HCT116 (cell line): ENCODE measurements at regions not wholly inside any gene's neighbourhood (a gene's known extent, or its start where the extent isn't known, plus 50 kb on each side); places are given as distances from the start of the nearest gene placed in this dataset.

Source experiments
- ATAC-seq: fragments of 200-7000 bp; cut with Tn5 transposase; 2 replicates; pipeline ENCODE4 v1.9.1; 2020; ENCODE audit warnings: mild to moderate bottlenecking, moderate library complexity
- BruUV-seq: library from RNA; stranded (reverse); fragments of 400-500 nt; replicated peaks from 2 replicates; lab custom pipeline; 2021; lab: Mats Ljungman, UMichigan
- CTCF ChIA-PET: fragments of 300-600 bp; sonication (Branson Sonifier 250); formaldehyde crosslinking; loops from one replicate; lab custom pipeline; 2021; ENCODE audit warnings: antibody characterized with exemption; lab: Charles Lee
- POLR2A ChIA-PET: fragments of 300-600, 350-600 bp; sonication (Branson Sonifier 250); formaldehyde crosslinking; loops from one replicate; lab custom pipeline; 2021; ENCODE audit warnings: antibody characterized with exemption; lab: Charles Lee
- RAD21 ChIA-PET, 2 experiments: fragments of 300-600 bp; sonication (Branson Sonifier 250); formaldehyde crosslinking; loops; one replicate each; lab custom pipeline; 2023; ENCODE audit warnings: low total read pairs in 2 of 2; ENCODE audit not compliant: uncharacterized antibody in 2 of 2, unreplicated experiment in 2 of 2, low non-redundant PET in 1 of 2; lab: Charles Lee
- DNase-seq: peaks from one replicate; pipeline ENCODE4 v3.0.0-alpha.2; 2010; ENCODE audit warnings: low read depth, low spot score
- H2AFZ ChIP-seq: fragments of 200-600 bp; shearing (Covaris generic), sonication (generic); 2 replicates; pipeline ENCODE4 v1.6.1; 2017; ENCODE audit warnings: low read depth, mixed run types, mixed read lengths, antibody characterized with exemption, low read length; ENCODE audit not compliant: poor library complexity, severe bottlenecking
- H3K27ac ChIP-seq: 2 replicates; pipeline ENCODE4 v1.5.1; 2012; ENCODE audit warnings: low read depth, low read length
- H3K27me3 ChIP-seq: fragments of 200-600 bp; sonication (generic); 2 replicates; pipeline ENCODE4 v1.6.1; 2016; ENCODE audit warnings: mixed run types, low read length, mixed read lengths; ENCODE audit not compliant: insufficient read depth
- H3K36me3 ChIP-seq, 2 experiments: fragments of 200-500 bp in 1 of 2; fragments of 200-600 bp in 1 of 2; sonication (Bioruptor generic) in 1 of 2; sonication (generic) in 1 of 2; 2 replicates each; pipeline versions ENCODE4 v1.5.1 to v1.6.1; 2014 to 2016; ENCODE audit warnings: low read length in 2 of 2, inconsistent platforms in 1 of 2, mixed read lengths in 1 of 2, mixed run types in 1 of 2; ENCODE audit not compliant: insufficient read depth in 2 of 2, control insufficient read depth in 1 of 2
- H3K4me1 ChIP-seq, 2 experiments: fragments of 200-600 bp in 1 of 2; sonication (generic) in 1 of 2; 2 replicates each; pipeline versions ENCODE4 v1.5.1 to v1.6.1; 2012 to 2017; ENCODE audit warnings: low read length in 2 of 2, inconsistent platforms in 1 of 2, mild to moderate bottlenecking in 1 of 2, mixed read lengths in 1 of 2, mixed run types in 1 of 2, moderate library complexity in 1 of 2; ENCODE audit not compliant: insufficient read depth in 2 of 2, control insufficient read depth in 1 of 2
- H3K4me2 ChIP-seq: fragments of 200-600 bp; sonication (generic); 2 replicates; pipeline ENCODE4 v1.6.1; 2017; ENCODE audit warnings: mixed run types, low read length, mixed read lengths
- H3K4me3 ChIP-seq, 2 experiments: fragments of 200-600 bp in 1 of 2; sonication (generic) in 1 of 2; replicated peaks in 1 of 2; 2 replicates each; pipeline ENCODE4 v1.5.1; 2011 to 2016; ENCODE audit warnings: low read length in 2 of 2, control low read depth in 1 of 2, low read depth in 1 of 2, mild to moderate bottlenecking in 1 of 2, mixed read lengths in 1 of 2, mixed run types in 1 of 2
- H3K79me2 ChIP-seq: fragments of 200-600 bp; sonication (generic); 2 replicates; pipeline ENCODE4 v1.6.1; 2017; ENCODE audit warnings: mild to moderate bottlenecking, mixed run types, low read length, moderate library complexity, mixed read lengths; ENCODE audit not compliant: insufficient read depth
- H3K9ac ChIP-seq: fragments of 200-600 bp; sonication (generic); 2 replicates; pipeline ENCODE4 v1.6.1; 2016; ENCODE audit warnings: low read length, mixed read lengths
- H3K9me2 ChIP-seq: fragments of 200-600 bp; sonication (generic), shearing (Covaris generic); 2 replicates; pipeline ENCODE4 v1.6.1; 2017; ENCODE audit warnings: mixed run types, mild to moderate bottlenecking, moderate library complexity; ENCODE audit not compliant: insufficient read depth
- H3K9me3 ChIP-seq, 2 experiments: fragments of 200-500 bp in 1 of 2; fragments of 200-600 bp in 1 of 2; sonication (Bioruptor generic) in 1 of 2; sonication (generic) in 1 of 2; 2 replicates each; pipeline ENCODE4 v1.6.1; 2014 to 2017; ENCODE audit warnings: low read length in 2 of 2, mixed read lengths in 2 of 2, inconsistent platforms in 1 of 2, low read depth in 1 of 2, mild to moderate bottlenecking in 1 of 2, mixed run types in 1 of 2, moderate library complexity in 1 of 2; ENCODE audit not compliant: control insufficient read depth in 1 of 2, insufficient read depth in 1 of 2
- H4K20me1 ChIP-seq: fragments of 200-600 bp; sonication (generic), shearing (Covaris generic); 2 replicates; pipeline ENCODE4 v1.6.1; 2017; ENCODE audit warnings: mixed run types, mild to moderate bottlenecking, moderate library complexity; ENCODE audit not compliant: insufficient read depth
- CBX3 ChIP-seq: IDR thresholded peaks from 2 replicates; pipeline ENCODE4 v1.6.1; 2012; ENCODE audit warnings: low read depth
- EGR1 ChIP-seq: IDR thresholded peaks from 2 replicates; pipeline ENCODE4 v1.6.1; 2012; ENCODE audit warnings: low read depth
- ELF1 ChIP-seq: IDR thresholded peaks from 2 replicates; pipeline ENCODE4 v1.6.1; 2012; ENCODE audit warnings: low read depth, borderline replicate concordance
- EZH2 ChIP-seq: fragments of 200-600 bp; sonication (generic); IDR thresholded peaks from 2 replicates; pipeline ENCODE4 v1.6.1; 2017; ENCODE audit warnings: antibody characterized with exemption, mixed run types
- EZH2phosphoT487 ChIP-seq: fragments of 200-600 bp; IDR thresholded peaks from 2 replicates; pipeline ENCODE4 v1.6.1; 2018; ENCODE audit warnings: antibody characterized with exemption, borderline replicate concordance
- FOSL1 ChIP-seq: IDR thresholded peaks from 2 replicates; pipeline ENCODE4 v1.6.1; 2012; ENCODE audit warnings: low read depth
- JUND ChIP-seq: IDR thresholded peaks from 2 replicates; pipeline ENCODE4 v1.6.1; 2012
- POLR2AphosphoS5 ChIP-seq: IDR thresholded peaks from 2 replicates; pipeline ENCODE4 v1.6.1; 2011; ENCODE audit warnings: mild to moderate bottlenecking, low read depth, low read length, moderate library complexity
- RAD21 ChIP-seq: IDR thresholded peaks from 2 replicates; pipeline ENCODE4 v1.6.1; 2012; ENCODE audit warnings: low read depth, mild to moderate bottlenecking
- SIN3A ChIP-seq: IDR thresholded peaks from 2 replicates; pipeline ENCODE4 v1.6.1; 2012; ENCODE audit warnings: low read depth
- SP1 ChIP-seq: IDR thresholded peaks from 2 replicates; pipeline ENCODE4 v1.6.1; 2012; ENCODE audit warnings: low read depth
- TCF7L2 ChIP-seq: IDR thresholded peaks from 2 replicates; pipeline ENCODE4 v1.7.0; 2011; ENCODE audit warnings: borderline replicate concordance, inconsistent platforms; ENCODE audit not compliant: insufficient read depth, insufficient read length; ENCODE audit errors: extremely low read depth
- ZNF274 ChIP-seq: fragments of 200-500 bp; sonication (Bioruptor generic); IDR thresholded peaks from 2 replicates; pipeline ENCODE4 v1.6.1; 2014; ENCODE audit warnings: mild to moderate bottlenecking, low read depth, low read length, inconsistent platforms
- intact Hi-C: fragments of 100-400 bp; cut with micrococcal nuclease; formaldehyde crosslinking; loops from 2 replicates; pipeline ENCODE4 v1.10.0; 2022
- TF ChIP-seq, protein P1 (sequence below): IDR thresholded peaks from 2 replicates; pipeline ENCODE4 v1.6.1; 2012; ENCODE audit warnings: low read depth
- TF ChIP-seq, protein P2 (sequence below): IDR thresholded peaks from 2 replicates; pipeline ENCODE4 v1.6.1; 2012
- TF ChIP-seq, protein P3 (sequence below): IDR thresholded peaks from 2 replicates; pipeline ENCODE4 v1.6.1; 2012
- TF ChIP-seq, protein P4 (sequence below), 3 experiments: fragments of 200-600 bp in 1 of 3; sonication (generic) in 1 of 3; IDR thresholded peaks in 2 of 3; conservative IDR thresholded peaks in 1 of 3; 2 replicates each; pipeline ENCODE4 v1.5.1; 2012 to 2017; ENCODE audit warnings: low read depth in 2 of 3, low read length in 2 of 3, antibody characterized with exemption in 1 of 3, borderline replicate concordance in 1 of 3, control low read depth in 1 of 3, mild to moderate bottlenecking in 1 of 3, mixed read lengths in 1 of 3, mixed run types in 1 of 3, moderate library complexity in 1 of 3; ENCODE audit not compliant: insufficient read depth in 1 of 3
- TF ChIP-seq, protein P5 (sequence below): IDR thresholded peaks from 2 replicates; pipeline ENCODE4 v1.6.1; 2011; ENCODE audit warnings: mild to moderate bottlenecking, low read length, moderate library complexity; ENCODE audit not compliant: insufficient replicate concordance; ENCODE audit errors: extremely low read depth

DNA sequence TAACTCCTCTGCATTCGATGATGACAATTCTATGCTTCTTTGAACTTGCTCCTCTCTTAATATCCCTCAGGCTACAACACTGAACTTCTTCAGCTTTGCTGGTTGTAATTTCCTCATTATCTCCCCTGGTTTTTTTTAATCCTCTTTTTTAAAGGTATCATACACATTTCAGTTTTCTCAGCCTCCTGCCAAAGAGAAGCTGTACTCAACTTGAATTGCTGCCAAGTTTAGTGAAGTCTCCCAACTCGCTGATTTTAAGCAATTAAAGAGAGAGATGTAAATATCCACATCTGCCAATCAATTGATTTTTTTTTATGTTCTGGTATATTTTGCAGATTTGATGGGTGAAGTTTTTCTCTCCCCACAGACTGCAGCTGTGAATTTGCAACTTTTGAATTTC is 817.8 kb downstream of the GALC start:
- no peak for DNase-seq
- CTCF ChIA-PET = no interaction called here
- Histone ChIP-seq H3K4me2 (no peak overlapping the region), H3K27ac (no peak overlapping the region), H2AFZ (no peak overlapping the region), H3K9me2 (no peaks in the 10 kb centered on the region), H3K4me1 (no peaks in the 10 kb centered on the region), H3K4me3 (no peak overlapping the region), H3K27me3 (no peaks in the 10 kb centered on the region), H3K9ac (no peak overlapping the region), H3K79me2 (no peaks in the 10 kb centered on the region), H3K9me3 (peaks cover 0 to 10% of the 10 kb centered on the region in 2 experiments; a peak in 2 of 4 replicates), H4K20me1 (no peaks in the 10 kb centered on the region), H3K36me3 (no peaks in the 10 kb centered on the region)
- ATAC-seq = no peak
- no TSS peak for BruUV-seq
- intact Hi-C loops = no loop called here
- RAD21 ChIA-PET = no interaction called here
- POLR2A ChIA-PET = no interaction called here
- TF ChIP-seq, protein P1, sequence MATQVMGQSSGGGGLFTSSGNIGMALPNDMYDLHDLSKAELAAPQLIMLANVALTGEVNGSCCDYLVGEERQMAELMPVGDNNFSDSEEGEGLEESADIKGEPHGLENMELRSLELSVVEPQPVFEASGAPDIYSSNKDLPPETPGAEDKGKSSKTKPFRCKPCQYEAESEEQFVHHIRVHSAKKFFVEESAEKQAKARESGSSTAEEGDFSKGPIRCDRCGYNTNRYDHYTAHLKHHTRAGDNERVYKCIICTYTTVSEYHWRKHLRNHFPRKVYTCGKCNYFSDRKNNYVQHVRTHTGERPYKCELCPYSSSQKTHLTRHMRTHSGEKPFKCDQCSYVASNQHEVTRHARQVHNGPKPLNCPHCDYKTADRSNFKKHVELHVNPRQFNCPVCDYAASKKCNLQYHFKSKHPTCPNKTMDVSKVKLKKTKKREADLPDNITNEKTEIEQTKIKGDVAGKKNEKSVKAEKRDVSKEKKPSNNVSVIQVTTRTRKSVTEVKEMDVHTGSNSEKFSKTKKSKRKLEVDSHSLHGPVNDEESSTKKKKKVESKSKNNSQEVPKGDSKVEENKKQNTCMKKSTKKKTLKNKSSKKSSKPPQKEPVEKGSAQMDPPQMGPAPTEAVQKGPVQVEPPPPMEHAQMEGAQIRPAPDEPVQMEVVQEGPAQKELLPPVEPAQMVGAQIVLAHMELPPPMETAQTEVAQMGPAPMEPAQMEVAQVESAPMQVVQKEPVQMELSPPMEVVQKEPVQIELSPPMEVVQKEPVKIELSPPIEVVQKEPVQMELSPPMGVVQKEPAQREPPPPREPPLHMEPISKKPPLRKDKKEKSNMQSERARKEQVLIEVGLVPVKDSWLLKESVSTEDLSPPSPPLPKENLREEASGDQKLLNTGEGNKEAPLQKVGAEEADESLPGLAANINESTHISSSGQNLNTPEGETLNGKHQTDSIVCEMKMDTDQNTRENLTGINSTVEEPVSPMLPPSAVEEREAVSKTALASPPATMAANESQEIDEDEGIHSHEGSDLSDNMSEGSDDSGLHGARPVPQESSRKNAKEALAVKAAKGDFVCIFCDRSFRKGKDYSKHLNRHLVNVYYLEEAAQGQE = no peak
- TF ChIP-seq EGR1 (no peak), POLR2AphosphoS5 (no peak), JUND (no peak), EZH2phosphoT487 (no peak), TCF7L2 (no peak), EZH2 (no peak), SIN3A (no peak), CBX3 (no peak), ELF1 (no peak), SP1 (no peak), FOSL1 (no peak), RAD21 (no peak), ZNF274 (no peak)
- TF ChIP-seq, protein P2, sequence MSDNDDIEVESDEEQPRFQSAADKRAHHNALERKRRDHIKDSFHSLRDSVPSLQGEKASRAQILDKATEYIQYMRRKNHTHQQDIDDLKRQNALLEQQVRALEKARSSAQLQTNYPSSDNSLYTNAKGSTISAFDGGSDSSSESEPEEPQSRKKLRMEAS = no peak
- TF ChIP-seq, protein P3, sequence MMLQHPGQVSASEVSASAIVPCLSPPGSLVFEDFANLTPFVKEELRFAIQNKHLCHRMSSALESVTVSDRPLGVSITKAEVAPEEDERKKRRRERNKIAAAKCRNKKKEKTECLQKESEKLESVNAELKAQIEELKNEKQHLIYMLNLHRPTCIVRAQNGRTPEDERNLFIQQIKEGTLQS = no peak
- TF ChIP-seq, protein P4, sequence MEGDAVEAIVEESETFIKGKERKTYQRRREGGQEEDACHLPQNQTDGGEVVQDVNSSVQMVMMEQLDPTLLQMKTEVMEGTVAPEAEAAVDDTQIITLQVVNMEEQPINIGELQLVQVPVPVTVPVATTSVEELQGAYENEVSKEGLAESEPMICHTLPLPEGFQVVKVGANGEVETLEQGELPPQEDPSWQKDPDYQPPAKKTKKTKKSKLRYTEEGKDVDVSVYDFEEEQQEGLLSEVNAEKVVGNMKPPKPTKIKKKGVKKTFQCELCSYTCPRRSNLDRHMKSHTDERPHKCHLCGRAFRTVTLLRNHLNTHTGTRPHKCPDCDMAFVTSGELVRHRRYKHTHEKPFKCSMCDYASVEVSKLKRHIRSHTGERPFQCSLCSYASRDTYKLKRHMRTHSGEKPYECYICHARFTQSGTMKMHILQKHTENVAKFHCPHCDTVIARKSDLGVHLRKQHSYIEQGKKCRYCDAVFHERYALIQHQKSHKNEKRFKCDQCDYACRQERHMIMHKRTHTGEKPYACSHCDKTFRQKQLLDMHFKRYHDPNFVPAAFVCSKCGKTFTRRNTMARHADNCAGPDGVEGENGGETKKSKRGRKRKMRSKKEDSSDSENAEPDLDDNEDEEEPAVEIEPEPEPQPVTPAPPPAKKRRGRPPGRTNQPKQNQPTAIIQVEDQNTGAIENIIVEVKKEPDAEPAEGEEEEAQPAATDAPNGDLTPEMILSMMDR (IDR thresholded peaks at IDR 0.05 in 2 of 3, conservative IDR thresholded peaks at IDR 0.05 in 1 of 3; ENCODE audit: borderline replicate concordance in 1 of 3, insufficient read depth in 1 of 3, low read depth in 2 of 3, low read length in 2 of 3) = no peak
- TF ChIP-seq, protein P5, sequence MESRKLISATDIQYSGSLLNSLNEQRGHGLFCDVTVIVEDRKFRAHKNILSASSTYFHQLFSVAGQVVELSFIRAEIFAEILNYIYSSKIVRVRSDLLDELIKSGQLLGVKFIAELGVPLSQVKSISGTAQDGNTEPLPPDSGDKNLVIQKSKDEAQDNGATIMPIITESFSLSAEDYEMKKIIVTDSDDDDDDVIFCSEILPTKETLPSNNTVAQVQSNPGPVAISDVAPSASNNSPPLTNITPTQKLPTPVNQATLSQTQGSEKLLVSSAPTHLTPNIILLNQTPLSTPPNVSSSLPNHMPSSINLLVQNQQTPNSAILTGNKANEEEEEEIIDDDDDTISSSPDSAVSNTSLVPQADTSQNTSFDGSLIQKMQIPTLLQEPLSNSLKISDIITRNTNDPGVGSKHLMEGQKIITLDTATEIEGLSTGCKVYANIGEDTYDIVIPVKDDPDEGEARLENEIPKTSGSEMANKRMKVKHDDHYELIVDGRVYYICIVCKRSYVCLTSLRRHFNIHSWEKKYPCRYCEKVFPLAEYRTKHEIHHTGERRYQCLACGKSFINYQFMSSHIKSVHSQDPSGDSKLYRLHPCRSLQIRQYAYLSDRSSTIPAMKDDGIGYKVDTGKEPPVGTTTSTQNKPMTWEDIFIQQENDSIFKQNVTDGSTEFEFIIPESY = no peak
